ENCODE measurements at regions not wholly inside any gene's neighbourhood (a gene's known extent, or its start where the extent isn't known, plus 50 kb on each side); places are given as distances from the start of the nearest gene placed in this dataset.

GRCh38 chr20:50250679-50251382 lies 60.2 kb downstream of the CEBPB start:
- TF ChIP-seq, protein P1, sequence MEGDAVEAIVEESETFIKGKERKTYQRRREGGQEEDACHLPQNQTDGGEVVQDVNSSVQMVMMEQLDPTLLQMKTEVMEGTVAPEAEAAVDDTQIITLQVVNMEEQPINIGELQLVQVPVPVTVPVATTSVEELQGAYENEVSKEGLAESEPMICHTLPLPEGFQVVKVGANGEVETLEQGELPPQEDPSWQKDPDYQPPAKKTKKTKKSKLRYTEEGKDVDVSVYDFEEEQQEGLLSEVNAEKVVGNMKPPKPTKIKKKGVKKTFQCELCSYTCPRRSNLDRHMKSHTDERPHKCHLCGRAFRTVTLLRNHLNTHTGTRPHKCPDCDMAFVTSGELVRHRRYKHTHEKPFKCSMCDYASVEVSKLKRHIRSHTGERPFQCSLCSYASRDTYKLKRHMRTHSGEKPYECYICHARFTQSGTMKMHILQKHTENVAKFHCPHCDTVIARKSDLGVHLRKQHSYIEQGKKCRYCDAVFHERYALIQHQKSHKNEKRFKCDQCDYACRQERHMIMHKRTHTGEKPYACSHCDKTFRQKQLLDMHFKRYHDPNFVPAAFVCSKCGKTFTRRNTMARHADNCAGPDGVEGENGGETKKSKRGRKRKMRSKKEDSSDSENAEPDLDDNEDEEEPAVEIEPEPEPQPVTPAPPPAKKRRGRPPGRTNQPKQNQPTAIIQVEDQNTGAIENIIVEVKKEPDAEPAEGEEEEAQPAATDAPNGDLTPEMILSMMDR (IDR thresholded peaks at IDR 0.05 in 4 of 5, conservative IDR thresholded peaks at IDR 0.05 in 1 of 5): no peak
- TF ChIP-seq POLR2A (IDR thresholded peaks at IDR 0.05): no peak

Measured in gastrocnemius medialis (tissue), 4 donors.